Transverse colon (tissue), 4 donors: ENCODE measurements at regions not wholly inside any gene's neighbourhood (a gene's known extent, or its start where the extent isn't known, plus 50 kb on each side); places are given as distances from the start of the nearest gene placed in this dataset.
"Not testable (repeated sequence)": the region's sequence is repeated elsewhere in the genome, so short reads cannot be mapped to it uniquely, and the experiment has no call there.

Experiments
- DNase-seq: peaks from one replicate; pipeline ENCODE4 v3.0.0-alpha.2; 2019
- H3K27ac ChIP-seq, 4 donors: fragments of 200-600 bp; sonication (generic); 2 replicates each; pipeline ENCODE4 v1.5.1; 2016 to 2018; ENCODE audit warnings: inconsistent platforms in 4 of 4
- H3K27me3 ChIP-seq: fragments of 200-600 bp; sonication (generic); 2 replicates; pipeline ENCODE4 v1.5.1; 2017; ENCODE audit warnings: inconsistent platforms
- H3K36me3 ChIP-seq, 4 donors: fragments of 200-600 bp; sonication (generic); 2 replicates each; pipeline ENCODE4 v1.5.1; 2017 to 2019; ENCODE audit warnings: inconsistent platforms in 4 of 4
- H3K4me1 ChIP-seq, 4 donors: fragments of 200-600 bp; sonication (generic); 2 replicates each; pipeline ENCODE4 v1.5.1; 2017 to 2020; ENCODE audit warnings: inconsistent platforms in 4 of 4
- H3K4me3 ChIP-seq, 4 donors: fragments of 200-600 bp; sonication (generic); 1 replicate in 1 of 4; 2 replicates in 3 of 4; pipeline versions ENCODE4 v1.5.1 to v1.6.1; 2017 to 2019; ENCODE audit warnings: inconsistent platforms in 4 of 4
- H3K9me3 ChIP-seq, 2 donors: fragments of 200-600 bp; sonication (generic); 2 replicates each; pipeline ENCODE4 v1.5.1; 2017 to 2019; ENCODE audit warnings: inconsistent platforms in 2 of 2
- CTCF ChIP-seq, 5 experiments: fragments of 200-600 bp in 3 of 5; fragments of 450-650 bp in 2 of 5; sonication (generic) in 3 of 5; IDR thresholded peaks; 1 replicate in 2 of 5; 2 replicates in 3 of 5; pipeline ENCODE4 v1.5.1; 2016 to 2017; ENCODE audit warnings: antibody characterized with exemption in 5 of 5, inconsistent platforms in 3 of 5, mild to moderate bottlenecking in 2 of 5, moderate library complexity in 1 of 5
- EP300 ChIP-seq: sonication (generic); formaldehyde crosslinking; IDR thresholded peaks from one replicate; pipeline ENCODE4 v1.6.1; 2017; ENCODE audit warnings: antibody characterized with exemption, low read depth
- POLR2A ChIP-seq: fragments of 450-650 bp; IDR thresholded peaks from one replicate; pipeline ENCODE4 v1.6.1; 2016; ENCODE audit warnings: antibody characterized with exemption, mild to moderate bottlenecking, moderate library complexity
- POLR2AphosphoS5 ChIP-seq, 3 donors: sonication (generic); formaldehyde crosslinking; IDR thresholded peaks; one replicate each; pipeline ENCODE4 v1.6.1; 2016; ENCODE audit warnings: antibody characterized with exemption in 3 of 3
- WGBS, 2 donors: methylation state at CpG; one replicate each; pipeline ENCODE4 v1.1.5; 2018; ENCODE audit warnings: low coverage in 1 of 2; 5-methylcytosine and 5-hydroxymethylcytosine counted together
- in situ Hi-C, 4 donors: fragments of 200-750 bp; cut with MboI; loops; one replicate each; pipeline versions ENCODE4 v1.15.0 to v1.15.1; 2017; ENCODE audit warnings: low sequenced_read_pairs in 3 of 4, low pct_ligation_motif_present in 1 of 4, low pct_unique_long_range_greater_than_20kb in 1 of 4
- intact Hi-C: fragments of 100-400 bp; cut with DNase I; formaldehyde crosslinking; loops from one replicate; pipeline ENCODE4 v1.15.1; 2023; ENCODE audit warnings: low total_unique reads

DNA sequence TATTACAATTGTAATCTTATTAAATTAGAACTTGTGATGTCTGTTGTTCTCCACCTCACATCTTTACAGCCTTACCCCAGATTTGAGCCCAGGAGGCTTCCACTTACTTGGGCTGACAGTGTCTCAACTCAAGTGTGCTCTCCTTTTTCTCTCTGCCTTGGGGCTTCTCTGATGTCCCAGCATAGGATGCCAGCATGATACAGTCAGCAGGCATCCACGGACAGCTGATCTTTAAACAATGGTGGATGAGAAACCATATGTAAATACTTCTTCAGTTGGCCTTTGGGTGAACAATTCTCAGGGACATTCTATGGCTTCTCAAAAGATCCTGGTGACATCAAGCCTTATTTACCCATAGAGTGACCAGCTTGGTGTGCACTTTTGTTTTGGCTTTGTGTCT is 107.6 kb upstream of the GORAB start:
- 63% methylated on average over 1 of the region's 1 CpG; no CpG with 5 or more reads in 1 of the 2 donors for WGBS, 2 donors
- no peaks in the 10 kb centered on the region for H3K9me3 ChIP-seq
- in situ Hi-C loops: no loop called here
- no peaks in the 10 kb centered on the region for H3K4me1 ChIP-seq
- H3K4me3 ChIP-seq: no peak overlapping the region
- no peak overlapping the region for H3K27ac ChIP-seq
- intact Hi-C loops: no loop called here
- no peaks in the 10 kb centered on the region for H3K36me3 ChIP-seq
- no peaks in the 10 kb centered on the region for H3K27me3 ChIP-seq
- DNase-seq: no peak
- TF ChIP-seq POLR2A (no peak), POLR2AphosphoS5 (IDR thresholded peaks at IDR 0.05) (no peak), CTCF (IDR thresholded peaks at IDR 0.05) (no peak), EP300 (no peak)

DNA sequence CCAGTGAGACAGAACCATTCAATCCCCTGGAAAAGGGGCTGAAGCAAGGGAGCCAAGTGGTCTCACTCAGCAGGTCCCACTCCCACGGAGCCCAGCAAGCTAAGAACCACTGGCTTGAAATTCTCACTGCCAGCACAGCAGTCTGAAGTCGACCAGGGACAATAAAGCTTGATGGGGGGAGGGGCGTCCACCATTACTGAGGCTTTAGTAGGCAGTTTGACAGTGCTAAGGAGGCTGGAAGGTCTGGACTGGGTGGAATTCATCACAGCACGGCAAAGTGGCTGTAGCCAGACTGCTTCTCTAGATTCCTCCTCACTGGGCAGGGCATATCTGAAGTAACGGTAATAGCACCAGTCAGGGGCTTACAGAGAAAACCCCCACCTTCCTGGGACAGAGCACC is 105.4 kb upstream of the GORAB start:
- no peaks in the 10 kb centered on the region for H3K27me3 ChIP-seq
- in situ Hi-C loops: no loop called here
- H3K36me3 ChIP-seq: no peaks in the 10 kb centered on the region
- H3K4me1 ChIP-seq: no peaks in the 10 kb centered on the region
- intact Hi-C loops: no loop called here
- no peaks in the 10 kb centered on the region for H3K9me3 ChIP-seq
- H3K27ac ChIP-seq: no peak overlapping the region
- 57% methylated on average over 5 of the region's 5 CpGs; no CpG with 5 or more reads in 1 of the 2 donors for WGBS, 2 donors
- no peak for TF ChIP-seq CTCF (IDR thresholded peaks at IDR 0.05)
- TF ChIP-seq POLR2A: no peak
- no peak for TF ChIP-seq POLR2AphosphoS5 (IDR thresholded peaks at IDR 0.05)
- DNase-seq: no peak
- no peak overlapping the region for H3K4me3 ChIP-seq

DNA sequence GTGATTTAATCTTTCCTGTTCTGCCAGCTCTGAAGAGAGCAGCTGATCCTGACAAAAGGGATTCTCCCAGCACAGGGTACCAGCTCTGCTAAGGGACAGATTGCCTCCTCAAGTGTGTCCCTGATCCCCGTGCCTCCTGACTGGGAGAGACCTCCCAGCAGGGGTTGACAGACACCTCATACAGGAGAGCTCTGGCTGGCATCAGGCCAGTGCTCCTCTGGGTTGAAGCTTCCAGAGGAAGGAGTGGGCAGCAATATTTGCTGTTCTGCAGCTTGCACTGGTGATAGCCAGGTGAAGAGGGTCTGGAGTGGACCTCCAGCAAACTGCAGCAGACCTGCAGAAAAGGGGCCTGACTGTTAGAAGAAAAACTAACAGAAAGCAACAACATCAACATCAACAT is 105.0 kb upstream of the GORAB start:
- H3K4me3 ChIP-seq, H3K27me3 ChIP-seq, DNase-seq, in situ Hi-C loops, H3K27ac ChIP-seq, H3K9me3 ChIP-seq, H3K4me1 ChIP-seq, H3K36me3 ChIP-seq, intact Hi-C loops: not testable (repeated sequence)
- 79 to 80% methylated on average over 1 of the region's 1 CpG for WGBS, 2 donors

GRCh38 chr1:170436928-170437327 is 95.0 kb upstream of the GORAB start:
- no peak for DNase-seq

More at GRCh38 chr1:170436928-170437327, 95.0 kb upstream of the GORAB start:
- Histone ChIP-seq H3K4me1 (no peaks in the 10 kb centered on the region), H3K27me3 (no peaks in the 10 kb centered on the region), H3K27ac (no peak overlapping the region), H3K9me3 (no peaks in the 10 kb centered on the region), H3K4me3 (no peak overlapping the region), H3K36me3 (no peaks in the 10 kb centered on the region)
- TF ChIP-seq EP300 (no peak), CTCF (IDR thresholded peaks at IDR 0.05) (no peak), POLR2A (no peak), POLR2AphosphoS5 (IDR thresholded peaks at IDR 0.05) (no peak)
- intact Hi-C loops: no loop called here
- 48 to 57% methylated on average over 3 of the region's 3 CpGs for WGBS, 2 donors
- in situ Hi-C loops: no loop called here
